ENCODE measurements at regions not wholly inside any gene's neighbourhood (a gene's known extent, or its start where the extent isn't known, plus 50 kb on each side); places are given as distances from the start of the nearest gene placed in this dataset.

DNA sequence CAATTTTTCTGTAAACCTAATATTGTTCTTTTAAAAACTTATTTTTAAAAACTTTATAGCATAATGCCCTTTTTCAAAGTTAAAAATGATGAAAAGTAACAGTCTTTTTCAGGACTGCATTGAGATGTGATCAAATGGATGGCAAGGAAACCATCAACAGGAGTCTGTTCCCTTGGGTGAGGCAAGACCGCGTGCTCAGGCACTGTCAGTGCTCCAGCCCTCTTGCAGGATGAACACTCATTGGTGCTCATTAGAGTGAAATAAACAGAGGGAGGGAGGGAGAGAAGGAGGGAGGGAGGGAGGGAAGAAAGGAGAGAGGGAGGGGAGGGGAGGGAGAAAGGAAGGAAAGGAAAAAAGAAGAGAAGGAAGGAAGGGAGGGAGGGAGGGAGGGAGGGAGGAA lies 145.7 kb upstream of the CHST15 start:
- ChIA-PET POLR2A (no interaction called here), CTCF (no interaction called here)
- TF ChIP-seq, protein P1, sequence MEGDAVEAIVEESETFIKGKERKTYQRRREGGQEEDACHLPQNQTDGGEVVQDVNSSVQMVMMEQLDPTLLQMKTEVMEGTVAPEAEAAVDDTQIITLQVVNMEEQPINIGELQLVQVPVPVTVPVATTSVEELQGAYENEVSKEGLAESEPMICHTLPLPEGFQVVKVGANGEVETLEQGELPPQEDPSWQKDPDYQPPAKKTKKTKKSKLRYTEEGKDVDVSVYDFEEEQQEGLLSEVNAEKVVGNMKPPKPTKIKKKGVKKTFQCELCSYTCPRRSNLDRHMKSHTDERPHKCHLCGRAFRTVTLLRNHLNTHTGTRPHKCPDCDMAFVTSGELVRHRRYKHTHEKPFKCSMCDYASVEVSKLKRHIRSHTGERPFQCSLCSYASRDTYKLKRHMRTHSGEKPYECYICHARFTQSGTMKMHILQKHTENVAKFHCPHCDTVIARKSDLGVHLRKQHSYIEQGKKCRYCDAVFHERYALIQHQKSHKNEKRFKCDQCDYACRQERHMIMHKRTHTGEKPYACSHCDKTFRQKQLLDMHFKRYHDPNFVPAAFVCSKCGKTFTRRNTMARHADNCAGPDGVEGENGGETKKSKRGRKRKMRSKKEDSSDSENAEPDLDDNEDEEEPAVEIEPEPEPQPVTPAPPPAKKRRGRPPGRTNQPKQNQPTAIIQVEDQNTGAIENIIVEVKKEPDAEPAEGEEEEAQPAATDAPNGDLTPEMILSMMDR (IDR thresholded peaks at IDR 0.05): no peak

DNA sequence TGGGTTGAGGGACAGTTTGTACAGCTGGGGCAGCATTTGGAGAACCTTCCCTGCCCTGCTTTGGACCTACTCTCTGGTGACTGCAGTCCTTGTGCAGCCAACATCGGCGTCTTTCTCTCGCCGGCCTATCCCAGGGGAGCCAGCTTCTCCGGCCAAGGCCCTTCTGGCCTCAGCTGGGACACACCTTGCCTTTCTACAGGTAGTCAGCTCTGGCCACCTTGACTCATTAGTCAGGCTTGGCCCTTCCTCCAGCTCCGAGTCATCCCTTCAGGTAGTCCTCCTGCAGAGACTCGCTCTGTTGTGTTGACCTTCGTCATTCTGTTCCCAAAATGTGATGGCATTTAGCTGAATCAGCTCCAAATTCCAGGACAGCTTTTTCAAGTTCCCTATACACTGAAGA lies 145.0 kb upstream of the CHST15 start:
- H3K4me3 Mint-ChIP-seq: no peak overlapping the region
- no peaks in the 10 kb centered on the region for H3K36me3 Mint-ChIP-seq (ENCODE audit: low read depth)
- ChIA-PET POLR2A (no interaction called here), CTCF (interaction anchor here (0.9 kb wide), 1 partner anchor 151 kb away, joined by 3 read pairs; no protein-coding TSS in a partner anchor)
- H3K9me3 Mint-ChIP-seq: no peaks in the 10 kb centered on the region
- intact Hi-C loops (cut with micrococcal nuclease): no loop called here
- TF ChIP-seq, protein P1 (IDR thresholded peaks at IDR 0.05): no peak
- no peaks in the 10 kb centered on the region for H3K27me3 Mint-ChIP-seq
- DNase-seq (no peak), ATAC-seq (no peak)
- no peaks in the 10 kb centered on the region for H3K4me1 Mint-ChIP-seq (ENCODE audit: low read depth)
- no peak overlapping the region for H3K27ac Mint-ChIP-seq

More for the DNA sequence above, 145.7 kb upstream of the CHST15 start:
- no peak overlapping the region for H3K27ac Mint-ChIP-seq
- H3K27me3 Mint-ChIP-seq: no peaks in the 10 kb centered on the region
- intact Hi-C loops (cut with micrococcal nuclease): no loop called here
- H3K4me3 Mint-ChIP-seq: no peak overlapping the region
- no peaks in the 10 kb centered on the region for H3K36me3 Mint-ChIP-seq (ENCODE audit: low read depth)
- DNase-seq (no peak), ATAC-seq (no peak)
- H3K9me3 Mint-ChIP-seq: no peaks in the 10 kb centered on the region
- no peaks in the 10 kb centered on the region for H3K4me1 Mint-ChIP-seq (ENCODE audit: low read depth)

DNA sequence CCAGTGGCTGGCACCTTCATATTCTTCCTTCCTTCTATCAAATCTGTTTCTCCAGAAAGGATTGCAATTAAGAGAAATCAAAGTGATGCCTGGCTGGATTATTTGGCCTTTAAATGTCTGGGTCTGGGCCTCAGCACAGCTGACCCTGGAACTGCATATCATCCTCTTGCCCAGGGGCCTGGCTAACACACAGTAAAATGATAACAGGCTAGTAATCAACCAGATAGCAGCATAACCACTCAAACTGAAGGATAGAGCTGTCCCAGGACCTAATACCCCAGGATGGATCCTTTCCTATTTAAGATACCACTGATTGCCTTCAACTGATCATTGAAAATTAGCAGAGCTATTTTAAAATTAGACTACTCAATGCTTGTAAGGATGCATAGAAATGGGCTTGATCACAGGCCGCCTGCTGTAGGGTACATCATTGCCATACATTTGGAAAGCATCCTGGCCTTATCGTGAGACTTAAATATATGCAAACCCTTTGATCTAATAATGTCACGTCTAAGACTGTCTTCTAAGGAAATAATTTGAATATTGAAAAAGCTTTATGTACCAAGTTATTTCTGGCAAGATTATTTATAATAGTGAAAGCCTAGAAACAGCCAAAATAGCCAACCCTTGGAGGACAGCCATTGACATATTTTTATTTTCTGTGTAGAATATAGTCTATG lies 144.0 kb upstream of the CHST15 start:
- ChIA-PET POLR2A (no interaction called here), CTCF (interaction anchor here (0.9 to 1.3 kb wide), 2 partner anchors 25 to 166 kb away, joined by 3 read pairs; no protein-coding TSS in a partner anchor)
- DNase-seq (no peak), ATAC-seq (no peak)
- Mint-ChIP-seq H3K36me3 (ENCODE audit: low read depth) (no peaks in the 10 kb centered on the region), H3K27ac (no peak overlapping the region), H3K27me3 (no peaks in the 10 kb centered on the region), H3K4me3 (no peak overlapping the region), H3K9me3 (no peaks in the 10 kb centered on the region), H3K4me1 (ENCODE audit: low read depth) (no peaks in the 10 kb centered on the region)
- TF ChIP-seq, protein P1 (IDR thresholded peaks at IDR 0.05): no peak
- intact Hi-C loops (cut with micrococcal nuclease): no loop called here

DNA sequence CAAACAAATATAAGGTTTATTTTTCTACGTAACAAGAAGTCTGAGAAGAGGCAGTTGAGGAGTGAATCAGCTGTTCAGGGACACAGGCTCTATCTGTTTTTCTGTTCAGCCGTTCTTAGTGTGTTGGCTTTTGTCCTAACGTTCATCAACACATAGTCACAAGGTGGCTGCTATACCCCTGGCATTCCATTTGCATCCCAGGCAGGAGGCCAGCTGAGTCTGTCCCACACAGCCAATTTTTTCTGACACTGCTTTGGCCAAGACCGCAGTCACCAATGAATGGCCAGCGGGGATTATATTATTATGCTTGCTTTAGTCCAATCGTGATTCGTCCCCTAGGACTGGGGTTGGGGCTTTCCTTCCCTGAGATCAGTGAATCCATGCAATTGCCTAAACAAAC lies 143.4 kb upstream of the CHST15 start:
- Mint-ChIP-seq H3K4me3 (no peak overlapping the region), H3K9me3 (no peaks in the 10 kb centered on the region), H3K27ac (no peak overlapping the region), H3K27me3 (no peaks in the 10 kb centered on the region), H3K4me1 (ENCODE audit: low read depth) (no peaks in the 10 kb centered on the region), H3K36me3 (ENCODE audit: low read depth) (no peaks in the 10 kb centered on the region)
- DNase-seq (no peak), ATAC-seq (no peak)
- ChIA-PET POLR2A (no interaction called here), CTCF (interaction anchor here (0.9 to 1.3 kb wide), 2 partner anchors 25 to 167 kb away, joined by 3 read pairs; no protein-coding TSS in a partner anchor)
- intact Hi-C loops (cut with micrococcal nuclease): no loop called here
- TF ChIP-seq, protein P1 (IDR thresholded peaks at IDR 0.05): no peak

DNA sequence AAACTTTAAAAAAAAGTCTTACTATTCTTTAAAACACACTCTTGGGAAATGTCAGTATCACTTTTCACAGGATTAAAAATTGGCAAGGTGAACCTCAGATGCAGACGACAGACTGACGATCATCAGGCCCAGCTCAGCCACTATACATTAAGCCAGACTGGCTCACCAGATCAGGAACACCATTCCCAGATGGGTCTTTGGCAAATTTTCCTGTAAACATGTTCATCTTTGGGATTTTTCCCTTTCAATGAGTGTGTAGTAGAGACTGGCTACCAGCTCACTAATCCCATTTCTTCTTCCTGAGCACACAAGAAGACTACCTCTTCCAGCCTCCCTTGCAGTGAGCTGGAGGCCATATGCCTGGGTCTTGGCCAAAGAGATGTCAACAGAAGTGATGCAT lies 142.7 kb upstream of the CHST15 start:
- DNase-seq: no peak
- Mint-ChIP-seq H3K4me1 (ENCODE audit: low read depth) (no peaks in the 10 kb centered on the region), H3K27ac (no peak overlapping the region), H3K27me3 (no peaks in the 10 kb centered on the region), H3K4me3 (no peak overlapping the region), H3K36me3 (ENCODE audit: low read depth) (no peaks in the 10 kb centered on the region), H3K9me3 (no peaks in the 10 kb centered on the region)
- no peak for ATAC-seq
- ChIA-PET CTCF (interaction anchor here (0.9 kb wide), 1 partner anchor 22 kb away, joined by 3 read pairs; no protein-coding TSS in a partner anchor), POLR2A (no interaction called here)
- TF ChIP-seq, protein P1 (IDR thresholded peaks at IDR 0.05): no peak
- intact Hi-C loops (cut with micrococcal nuclease): no loop called here

Data from activated CD8-positive, alpha-beta T cell treated with anti-CD3 and anti-CD28 coated beads for 36 hours (primary cell).